Neural progenitor cell (in vitro differentiated cells): ENCODE measurements at regions not wholly inside any gene's neighbourhood (a gene's known extent, or its start where the extent isn't known, plus 50 kb on each side); places are given as distances from the start of the nearest gene placed in this dataset.

ENCODE experiments used
- DNase-seq: peaks from one replicate; pipeline ENCODE4 v3.0.0-alpha.2; 2016; ENCODE audit warnings: low spot score
- H2AFZ ChIP-seq: fragments of 200-600 bp; sonication (generic); replicated peaks from 2 replicates; pipeline ENCODE4 v1.6.1; 2016; ENCODE audit warnings: antibody characterized with exemption
- H3F3A ChIP-seq: fragments of 200-600 bp; sonication (generic); 2 replicates; pipeline ENCODE4 v1.6.1; 2016; ENCODE audit warnings: antibody characterized with exemption, low read depth
- H3K27ac ChIP-seq: fragments of 200-600 bp; sonication (generic); 2 replicates; pipeline ENCODE4 v1.5.1; 2016; ENCODE audit warnings: mild to moderate bottlenecking
- H3K27me3 ChIP-seq: fragments of 200-600 bp; sonication (generic); 2 replicates; pipeline ENCODE4 v1.6.1; 2016; ENCODE audit warnings: mild to moderate bottlenecking, moderate library complexity
- H3K36me3 ChIP-seq: fragments of 200-600 bp; sonication (generic); 2 replicates; pipeline ENCODE4 v1.5.1; 2016
- H3K4me1 ChIP-seq: fragments of 200-600 bp; sonication (generic); 2 replicates; pipeline ENCODE4 v1.6.1; 2016; ENCODE audit warnings: mixed run types
- H3K4me2 ChIP-seq: fragments of 200-600 bp; sonication (generic); 2 replicates; pipeline ENCODE4 v1.6.1; 2016
- H3K4me3 ChIP-seq: fragments of 200-600 bp; sonication (generic); 2 replicates; pipeline ENCODE4 v1.5.1; 2016
- H3K79me2 ChIP-seq: fragments of 200-600 bp; sonication (generic); 2 replicates; pipeline ENCODE4 v1.6.1; 2016; ENCODE audit warnings: low read depth
- H3K9ac ChIP-seq: fragments of 200-600 bp; sonication (generic); 2 replicates; pipeline ENCODE4 v1.6.1; 2016
- H3K9me3 ChIP-seq: fragments of 200-600 bp; sonication (generic); 2 replicates; pipeline ENCODE4 v1.5.1; 2016; ENCODE audit warnings: low read depth
- H4K20me1 ChIP-seq: fragments of 200-600 bp; sonication (generic); 2 replicates; pipeline ENCODE4 v1.6.1; 2016; ENCODE audit warnings: low read depth
- H3K27ac Mint-ChIP-seq: 3 replicates; pipeline ENCODE4 v1.8.0; 2021; ENCODE audit warnings: mixed read lengths
- H3K27me3 Mint-ChIP-seq: 2 replicates; pipeline ENCODE4 v1.8.0; 2022; ENCODE audit warnings: low read depth, mild to moderate bottlenecking, inconsistent platforms, moderate library complexity, mixed read lengths; ENCODE audit not compliant: insufficient read depth
- H3K36me3 Mint-ChIP-seq: 3 replicates; pipeline ENCODE4 v1.8.0; 2021; ENCODE audit warnings: mixed read lengths
- H3K4me1 Mint-ChIP-seq: 3 replicates; pipeline ENCODE4 v1.8.0; 2021; ENCODE audit warnings: mixed read lengths
- H3K4me3 Mint-ChIP-seq: 3 replicates; pipeline ENCODE4 v1.8.0; 2021; ENCODE audit warnings: mild to moderate bottlenecking, moderate library complexity, mixed read lengths
- H3K9me3 Mint-ChIP-seq: 3 replicates; pipeline ENCODE4 v1.8.0; 2020; ENCODE audit warnings: mixed read lengths
- CTCF ChIP-seq: fragments of 200-600 bp; sonication (generic); IDR thresholded peaks from 2 replicates; pipeline ENCODE4 v1.5.1; 2017; ENCODE audit warnings: antibody characterized with exemption, mild to moderate bottlenecking
- EZH2 ChIP-seq: fragments of 200-600 bp; sonication (generic); IDR thresholded peaks from 2 replicates; pipeline ENCODE4 v1.6.1; 2017; ENCODE audit warnings: antibody characterized with exemption, mild to moderate bottlenecking, moderate library complexity
- EZH2phosphoT487 ChIP-seq: fragments of 200-600 bp; sonication (generic); IDR thresholded peaks from 2 replicates; pipeline ENCODE4 v1.6.1; 2017; ENCODE audit warnings: antibody characterized with exemption

- Mint-ChIP-seq H3K27me3 (peaks cover 2% of the 10 kb centered on the region), H3K9me3 (no peaks in the 10 kb centered on the region), H3K4me1 (peaks cover 13% of the 10 kb centered on the region), H3K36me3 (no peaks in the 10 kb centered on the region), H3K4me3 (no peak overlapping the region), H3K27ac (no peak overlapping the region)
- Histone ChIP-seq H4K20me1 (no peaks in the 10 kb centered on the region), H3K79me2 (no peaks in the 10 kb centered on the region), H3K9me3 (no peaks in the 10 kb centered on the region), H3K4me1 (no peaks in the 10 kb centered on the region), H3K27me3 (no peaks in the 10 kb centered on the region), H3F3A (no peaks in the 10 kb centered on the region), H3K4me2 (no peak overlapping the region), H3K27ac (no peak overlapping the region), H2AFZ (no peak overlapping the region), H3K4me3 (no peak overlapping the region), H3K36me3 (no peaks in the 10 kb centered on the region), H3K9ac (no peak overlapping the region)
- TF ChIP-seq EZH2 = no peak
- TF ChIP-seq CTCF = no peak
- no peak for TF ChIP-seq EZH2phosphoT487
- DNase-seq = no peak
Observed at GRCh38 chr15:38698254-38698653, 133.6 kb upstream of the RASGRP1 start.

- no peak overlapping the region for H2AFZ ChIP-seq
- H3F3A ChIP-seq = no peaks in the 10 kb centered on the region
- no peak overlapping the region for H3K4me3 ChIP-seq
- H3K36me3 ChIP-seq = no peaks in the 10 kb centered on the region
- H3K27ac ChIP-seq = no peak overlapping the region
- no peaks in the 10 kb centered on the region for H3K36me3 Mint-ChIP-seq
- no peak overlapping the region for H3K27ac Mint-ChIP-seq
- H3K4me1 ChIP-seq = no peaks in the 10 kb centered on the region
- peaks cover 13% of the 10 kb centered on the region for H3K4me1 Mint-ChIP-seq
- no peaks in the 10 kb centered on the region for H3K9me3 ChIP-seq
- no peaks in the 10 kb centered on the region for H3K79me2 ChIP-seq
- no peak overlapping the region for H3K4me2 ChIP-seq
- no peak overlapping the region for H3K4me3 Mint-ChIP-seq
- no peaks in the 10 kb centered on the region for H3K27me3 ChIP-seq
- DNase-seq = peak; percentile 76
- TF ChIP-seq EZH2phosphoT487 (no peak), CTCF (peak; percentile 87)
- no peaks in the 10 kb centered on the region for H4K20me1 ChIP-seq
- H3K9me3 Mint-ChIP-seq = no peaks in the 10 kb centered on the region
- H3K27me3 Mint-ChIP-seq = peaks cover 2% of the 10 kb centered on the region
- H3K9ac ChIP-seq = no peak overlapping the region
Observed at GRCh38 chr15:38699633-38700230, 135.1 kb upstream of the RASGRP1 start.

- no peak overlapping the region for H3K27ac ChIP-seq
- H3K4me2 ChIP-seq = no peak overlapping the region
- peaks cover 7% of the 10 kb centered on the region for H3K4me1 ChIP-seq
- H3K9ac ChIP-seq = no peak overlapping the region
- no peaks in the 10 kb centered on the region for H4K20me1 ChIP-seq
- peaks cover 19% of the 10 kb centered on the region for H3K4me1 Mint-ChIP-seq
- no peaks in the 10 kb centered on the region for H3K36me3 Mint-ChIP-seq
- no peaks in the 10 kb centered on the region for H3K9me3 ChIP-seq
- TF ChIP-seq EZH2 = no peak
- TF ChIP-seq CTCF = no peak
- TF ChIP-seq EZH2phosphoT487 = no peak
- no peak overlapping the region for H2AFZ ChIP-seq
- no peaks in the 10 kb centered on the region for H3F3A ChIP-seq
- no peak overlapping the region for H3K27ac Mint-ChIP-seq
- DNase-seq = no peak
- H3K36me3 ChIP-seq = no peaks in the 10 kb centered on the region
- H3K27me3 ChIP-seq = no peaks in the 10 kb centered on the region
- no peak overlapping the region for H3K4me3 Mint-ChIP-seq
- no peak overlapping the region for H3K4me3 ChIP-seq
- H3K9me3 Mint-ChIP-seq = no peaks in the 10 kb centered on the region
- H3K27me3 Mint-ChIP-seq = peaks cover 2% of the 10 kb centered on the region
- H3K79me2 ChIP-seq = no peaks in the 10 kb centered on the region
Observed at GRCh38 chr15:38701149-38701548, 136.5 kb upstream of the RASGRP1 start.
